ENCODE measurements at regions not wholly inside any gene's neighbourhood (a gene's known extent, or its start where the extent isn't known, plus 50 kb on each side); places are given as distances from the start of the nearest gene placed in this dataset.

GRCh38 chr2:129091620-129092019 is 773.0 kb upstream of the HS6ST1 start:
- ChIA-PET CTCF (no interaction called here), POLR2A (ENCODE audit: low non-redundant PET) (interaction anchor here (0.7 kb wide), 1 partner anchor 286 kb away, joined by 3 read pairs; no protein-coding TSS in a partner anchor)
- DNase-seq (ENCODE audit: low spot score), result no peak
- intact Hi-C loops (cut with micrococcal nuclease; ENCODE audit: unreplicated experiment), result no loop called here
- TF ChIP-seq CTCF (conservative IDR thresholded peaks at IDR 0.05; ENCODE audit: low read depth, low read length), result no peak
- peaks cover 5% of the 10 kb centered on the region for H3K27me3 ChIP-seq (replicated peaks; ENCODE audit: insufficient read depth, low read depth, low read length, poor library complexity)
- no peak overlapping the region for H3K4me3 ChIP-seq (ENCODE audit: low read depth, low read length, poor library complexity, severe bottlenecking)
- H3K9me3 ChIP-seq (ENCODE audit: low read depth, low read length, poor library complexity, severe bottlenecking), result no peaks in the 10 kb centered on the region
- H3K36me3 ChIP-seq (ENCODE audit: insufficient read depth, low read length, poor library complexity, severe bottlenecking), result no peaks in the 10 kb centered on the region
- no peaks in the 10 kb centered on the region for H3K4me1 ChIP-seq (ENCODE audit: insufficient read depth, low read length, poor library complexity, severe bottlenecking)
- no TSS peak for BruUV-seq (replicated peaks)
- H3K27ac ChIP-seq (ENCODE audit: low read depth, low read length, poor library complexity, severe bottlenecking), result no peak overlapping the region

- Histone ChIP-seq H3K27ac (ENCODE audit: low read depth, low read length, poor library complexity, severe bottlenecking) (no peak overlapping the region), H3K27me3 (replicated peaks; ENCODE audit: insufficient read depth, low read depth, low read length, poor library complexity) (peaks cover 5% of the 10 kb centered on the region), H3K36me3 (ENCODE audit: insufficient read depth, low read length, poor library complexity, severe bottlenecking) (no peaks in the 10 kb centered on the region), H3K4me3 (ENCODE audit: low read depth, low read length, poor library complexity, severe bottlenecking) (no peak overlapping the region), H3K9me3 (ENCODE audit: low read depth, low read length, poor library complexity, severe bottlenecking) (no peaks in the 10 kb centered on the region), H3K4me1 (ENCODE audit: insufficient read depth, low read length, poor library complexity, severe bottlenecking) (no peaks in the 10 kb centered on the region)
- intact Hi-C loops (cut with micrococcal nuclease; ENCODE audit: unreplicated experiment), result no loop called here
- ChIA-PET CTCF (no interaction called here), POLR2A (ENCODE audit: low non-redundant PET) (no interaction called here)
- DNase-seq (ENCODE audit: low spot score), result no peak
- TF ChIP-seq EZH2 (IDR thresholded peaks at IDR 0.05; ENCODE audit: borderline replicate concordance, low read depth, low read length, poor library complexity, severe bottlenecking) (no peak), CTCF (conservative IDR thresholded peaks at IDR 0.05; ENCODE audit: low read depth, low read length) (no peak)
- BruUV-seq (replicated peaks), result no TSS peak
These were observed 774.3 kb upstream of the HS6ST1 start for GRCh38 chr2:129092956-129093355.

- Histone ChIP-seq H3K36me3 (ENCODE audit: insufficient read depth, low read length, poor library complexity, severe bottlenecking) (no peaks in the 10 kb centered on the region), H3K4me3 (ENCODE audit: low read depth, low read length, poor library complexity, severe bottlenecking) (no peak overlapping the region), H3K9me3 (ENCODE audit: low read depth, low read length, poor library complexity, severe bottlenecking) (no peaks in the 10 kb centered on the region), H3K27me3 (replicated peaks; ENCODE audit: insufficient read depth, low read depth, low read length, poor library complexity) (peaks cover 3% of the 10 kb centered on the region), H3K27ac (ENCODE audit: low read depth, low read length, poor library complexity, severe bottlenecking) (no peak overlapping the region), H3K4me1 (ENCODE audit: insufficient read depth, low read length, poor library complexity, severe bottlenecking) (no peaks in the 10 kb centered on the region)
- ChIA-PET POLR2A (ENCODE audit: low non-redundant PET) (no interaction called here), CTCF (no interaction called here)
- no TSS peak for BruUV-seq (replicated peaks)
- no peak for DNase-seq (ENCODE audit: low spot score)
- intact Hi-C loops (cut with micrococcal nuclease; ENCODE audit: unreplicated experiment), result no loop called here
- no peak for TF ChIP-seq EZH2 (IDR thresholded peaks at IDR 0.05; ENCODE audit: borderline replicate concordance, low read depth, low read length, poor library complexity, severe bottlenecking)
- no peak for TF ChIP-seq CTCF (conservative IDR thresholded peaks at IDR 0.05; ENCODE audit: low read depth, low read length)
These were observed 782.5 kb upstream of the HS6ST1 start for GRCh38 chr2:129101186-129101585.

Data from A673 (cell line).